Lung (tissue), 11 donors: ENCODE measurements at regions not wholly inside any gene's neighbourhood (a gene's known extent, or its start where the extent isn't known, plus 50 kb on each side); places are given as distances from the start of the nearest gene placed in this dataset.
A peak's percentile ranks its signal among the peaks of the same experiment; 100 is the strongest.
"Not testable (repeated sequence)": the region's sequence is repeated elsewhere in the genome, so short reads cannot be mapped to it uniquely, and the experiment has no call there.

Experiments used
- ATAC-seq: fragments of 200-7000 bp; cut with Tn5 transposase; one replicate; pipeline ENCODE4 v1.9.1; 2020; ENCODE audit warnings: moderate number of reproducible peaks; ENCODE audit not compliant: insufficient read depth, low FRiP score
- DNase-seq, 3 donors: peaks; one replicate each; pipeline ENCODE4 v3.0.0-alpha.2; 2013 to 2017
- H3K27ac ChIP-seq, 2 donors: one replicate each; pipeline ENCODE4 v1.5.1; 2013; ENCODE audit warnings: mild to moderate bottlenecking in 2 of 2, moderate library complexity in 2 of 2, control low read depth in 1 of 2, inconsistent platforms in 1 of 2, low read depth in 1 of 2, low read length in 1 of 2
- H3K27me3 ChIP-seq, 3 donors: one replicate each; pipeline ENCODE4 v1.5.1; 2013; ENCODE audit warnings: low read length in 2 of 3; ENCODE audit not compliant: control insufficient read depth in 3 of 3, insufficient read depth in 3 of 3
- H3K36me3 ChIP-seq, 4 donors: one replicate each; pipeline ENCODE4 v1.5.1; 2013; ENCODE audit warnings: low read length in 4 of 4, mild to moderate bottlenecking in 1 of 4, moderate library complexity in 1 of 4; ENCODE audit not compliant: control insufficient read depth in 4 of 4, insufficient read depth in 4 of 4
- H3K4me1 ChIP-seq, 5 donors: one replicate each; pipeline ENCODE4 v1.5.1; 2013; ENCODE audit warnings: low read length in 5 of 5, mild to moderate bottlenecking in 2 of 5, moderate library complexity in 1 of 5; ENCODE audit not compliant: control insufficient read depth in 5 of 5, insufficient read depth in 5 of 5
- H3K4me3 ChIP-seq: one replicate; pipeline ENCODE4 v1.5.1; 2013; ENCODE audit warnings: mild to moderate bottlenecking, control low read depth, moderate library complexity
- H3K9ac ChIP-seq, 2 donors: one replicate each; pipeline ENCODE4 v1.5.1; 2013; ENCODE audit warnings: low read length in 2 of 2, control low read depth in 1 of 2; ENCODE audit not compliant: insufficient read depth in 1 of 2
- H3K9me3 ChIP-seq, 4 donors: one replicate each; pipeline ENCODE4 v1.5.1; 2013; ENCODE audit warnings: low read length in 3 of 4, mild to moderate bottlenecking in 1 of 4, moderate library complexity in 1 of 4; ENCODE audit not compliant: control insufficient read depth in 4 of 4, insufficient read depth in 3 of 4
- CTCF ChIP-seq: IDR thresholded peaks from 2 replicates; pipeline ENCODE4 v1.5.1; 2012; ENCODE audit warnings: mild to moderate bottlenecking; ENCODE audit errors: control extremely low read depth, extremely low read depth
- WGBS, 2 donors: extraction: QIAGEN DNeasy Blood & Tissue Kit; methylation state at CpG; one replicate each; pipeline ENCODE4 v1.1.7; 2013; 5-methylcytosine and 5-hydroxymethylcytosine counted together
- donor health status: control.
- donor health status: control.
- donor health status: Bipolar disorder and iron deficiency.
- donor health status: healthy.
- donor health status: DM: yes; HTN: yes; CAD: no.

DNA sequence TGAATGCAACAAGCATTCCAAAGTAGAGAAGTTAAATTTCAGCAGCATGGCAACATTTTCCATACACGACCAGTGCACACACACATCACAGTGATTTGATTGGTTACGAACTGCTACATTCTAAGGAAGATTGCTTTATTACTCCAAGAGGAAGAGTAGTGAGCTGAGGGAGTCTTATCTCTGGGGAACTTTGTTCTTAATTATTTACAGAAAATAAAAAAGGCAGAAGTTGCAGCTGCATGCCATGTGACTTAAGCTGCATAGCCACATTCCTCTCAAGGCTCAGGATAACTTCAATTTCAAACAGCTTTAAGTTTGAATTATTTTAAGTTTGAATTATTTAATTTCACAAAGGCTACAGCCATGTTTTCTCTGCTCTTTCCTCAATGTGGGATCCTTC lies 71.6 kb upstream of the HSPB3 start:
- ATAC-seq (no peak), DNase-seq (no peak)
- 48 to 59% methylated on average over 2 of the region's 2 CpGs for WGBS, 2 donors
- no peak for TF ChIP-seq CTCF
- no peaks in the 10 kb centered on the region for H3K36me3 ChIP-seq
- no peak overlapping the region for H3K27ac ChIP-seq
- no peak overlapping the region for H3K9ac ChIP-seq
- H3K27me3 ChIP-seq = no peaks in the 10 kb centered on the region
- no peaks in the 10 kb centered on the region for H3K4me1 ChIP-seq
- H3K9me3 ChIP-seq = no peaks in the 10 kb centered on the region
- no peak overlapping the region for H3K4me3 ChIP-seq

DNA sequence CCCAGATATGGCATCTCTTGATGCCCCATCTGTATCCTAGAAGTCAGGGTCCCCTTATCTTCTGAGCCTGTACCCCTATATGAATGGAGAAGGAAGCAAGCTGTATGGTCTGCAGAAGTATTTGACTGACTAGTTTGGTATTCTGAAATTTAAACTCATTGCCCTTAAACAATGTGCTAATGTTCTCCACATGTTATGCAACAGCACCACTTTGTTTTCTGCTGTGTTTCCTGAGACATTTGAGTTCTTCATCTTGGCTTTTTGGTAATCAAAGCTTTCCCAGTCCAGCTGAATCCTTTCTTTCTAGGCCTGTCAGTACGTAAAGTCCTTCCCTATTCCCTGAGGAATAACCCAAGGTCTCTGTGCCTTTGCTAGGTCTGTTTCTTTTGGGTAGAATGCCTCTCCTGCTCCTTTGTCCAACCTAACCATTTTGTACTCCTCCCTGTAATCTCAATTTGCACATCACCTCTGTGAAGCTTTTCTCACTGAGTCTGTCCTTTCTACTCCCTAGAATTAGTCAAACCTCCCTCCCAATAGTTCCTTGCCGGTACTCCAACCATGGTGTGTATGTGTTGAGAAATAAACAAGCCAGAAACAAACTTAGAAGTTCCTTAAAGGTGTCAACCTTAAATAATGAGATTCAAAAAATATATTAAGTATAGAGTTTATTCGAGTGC lies 72.1 kb upstream of the HSPB3 start:
- no peak for TF ChIP-seq CTCF
- no peak overlapping the region for H3K9ac ChIP-seq
- 79 to 83% methylated on average over 3 of the region's 3 CpGs for WGBS, 2 donors
- H3K4me1 ChIP-seq = no peaks in the 10 kb centered on the region
- no peaks in the 10 kb centered on the region for H3K27me3 ChIP-seq
- H3K36me3 ChIP-seq = no peaks in the 10 kb centered on the region
- ATAC-seq (no peak), DNase-seq (peak in 1 of 3 donors; percentile 42)
- no peak overlapping the region for H3K4me3 ChIP-seq
- no peaks in the 10 kb centered on the region for H3K9me3 ChIP-seq
- no peak overlapping the region for H3K27ac ChIP-seq

DNA sequence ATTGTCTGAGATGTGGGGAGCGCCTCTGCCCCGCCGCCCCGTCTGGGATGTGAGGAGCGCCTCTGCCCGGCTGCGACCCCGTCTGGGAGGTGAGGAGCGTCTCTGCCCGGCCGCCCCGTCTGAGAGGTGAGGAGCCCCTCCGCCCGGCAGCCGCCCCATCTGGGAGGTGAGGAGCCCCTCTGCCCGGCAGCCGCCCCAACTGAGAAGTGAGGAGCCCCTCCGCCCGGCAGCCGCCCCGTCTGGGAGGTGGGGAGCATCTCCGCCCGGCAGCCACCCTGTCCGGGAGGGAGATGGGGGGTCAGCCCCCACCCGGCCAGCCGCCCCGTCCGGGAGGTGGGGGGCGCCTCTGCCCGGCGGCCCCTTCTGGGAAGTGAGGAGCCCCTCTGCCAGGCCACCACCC lies 70.9 kb upstream of the ARL15 start:
- not testable (repeated sequence) for DNase-seq, H3K4me3 ChIP-seq, H3K9me3 ChIP-seq, H3K36me3 ChIP-seq, H3K27ac ChIP-seq, H3K27me3 ChIP-seq, H3K4me1 ChIP-seq, H3K9ac ChIP-seq, ATAC-seq
- WGBS, 2 donors = 92 to 98% methylated on average over 13 to 31 of the region's 31 CpGs

DNA sequence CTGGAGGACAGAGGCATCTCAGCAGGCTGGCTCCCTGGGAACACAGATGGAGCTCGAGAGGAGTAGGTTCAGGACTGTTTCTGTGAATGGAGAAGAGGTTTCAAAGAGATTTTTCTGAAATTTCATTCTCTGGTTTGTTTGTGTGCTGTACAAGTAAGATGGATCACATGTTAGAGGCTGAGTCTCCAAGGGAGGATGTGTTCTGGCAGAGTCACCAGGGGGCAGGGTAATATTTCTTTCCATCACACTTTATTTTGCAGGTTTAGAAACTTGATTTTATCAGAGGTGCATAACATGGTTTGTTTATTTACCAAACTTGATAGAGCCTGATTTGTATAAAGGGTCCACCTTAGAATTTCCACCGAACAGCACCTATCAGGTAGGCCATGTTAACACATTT lies 69.2 kb upstream of the ARL15 start:
- ATAC-seq = no peak
- H3K27ac ChIP-seq = no peak overlapping the region
- H3K9ac ChIP-seq = no peak overlapping the region
- DNase-seq = no peak
- 83 to 89% methylated on average over 2 of the region's 2 CpGs for WGBS, 2 donors
- H3K4me3 ChIP-seq = no peak overlapping the region
- no peaks in the 10 kb centered on the region for H3K36me3 ChIP-seq
- peaks cover 0 to 3% (median 0%) of the 10 kb centered on the region in 4 donors for H3K9me3 ChIP-seq
- H3K4me1 ChIP-seq = no peaks in the 10 kb centered on the region
- H3K27me3 ChIP-seq = peaks cover 0 to 2% (median 0%) of the 10 kb centered on the region in 3 donors
- no peak for TF ChIP-seq CTCF
